DND-41 (cell line): ENCODE measurements at regions not wholly inside any gene's neighbourhood (a gene's known extent, or its start where the extent isn't known, plus 50 kb on each side); places are given as distances from the start of the nearest gene placed in this dataset.

Experiments used
- CTCF ChIP-seq: IDR thresholded peaks from 2 replicates; pipeline ENCODE4 v1.5.1; 2012; ENCODE audit warnings: borderline replicate concordance, low read length, moderate library complexity, mild to moderate bottlenecking; ENCODE audit not compliant: poor library complexity, severe bottlenecking; ENCODE audit errors: extremely low read depth
- EZH2 ChIP-seq: IDR thresholded peaks from 3 replicates; pipeline ENCODE4 v1.6.1; 2012; ENCODE audit warnings: borderline replicate concordance, low read depth, mild to moderate bottlenecking, moderate library complexity, low read length, inconsistent platforms; ENCODE audit not compliant: severe bottlenecking

- no peak for TF ChIP-seq CTCF
- TF ChIP-seq EZH2, result no peak
Observed at GRCh38 chr2:11033114-11033513, 121.4 kb downstream of the KCNF1 start.
